ENCODE measurements at regions not wholly inside any gene's neighbourhood (a gene's known extent, or its start where the extent isn't known, plus 50 kb on each side); places are given as distances from the start of the nearest gene placed in this dataset.

GRCh38 chr2:120617055-120617454 is 118.6 kb upstream of the GLI2 start:
- DNase-seq: no peak

- no peak for DNase-seq
These were observed 116.8 kb upstream of the GLI2 start for GRCh38 chr2:120618830-120619229.

GRCh38 chr2:120619579-120619978 is 116.1 kb upstream of the GLI2 start:
- no peak for DNase-seq

GRCh38 chr2:120620025-120620793 is 115.5 kb upstream of the GLI2 start:
- DNase-seq: no peak

- DNase-seq: no peak
These were observed 113.4 kb upstream of the GLI2 start for GRCh38 chr2:120622159-120622869.

- DNase-seq: no peak
These were observed 112.5 kb upstream of the GLI2 start for GRCh38 chr2:120622886-120623753.

- DNase-seq: no peak
These were observed 111.5 kb upstream of the GLI2 start for GRCh38 chr2:120624061-120624737.

- DNase-seq: no peak
These were observed 110.8 kb upstream of the GLI2 start for GRCh38 chr2:120624738-120625446.

- DNase-seq: no peak
These were observed 109.7 kb upstream of the GLI2 start for GRCh38 chr2:120625865-120626560.

GRCh38 chr2:120626566-120626965 is 109.1 kb upstream of the GLI2 start:
- no peak for DNase-seq

GRCh38 chr2:120628248-120628647 is 107.4 kb upstream of the GLI2 start:
- no peak for DNase-seq

GRCh38 chr2:120629241-120629895 is 106.3 kb upstream of the GLI2 start:
- DNase-seq: no peak

GRCh38 chr2:120630031-120630701 is 105.5 kb upstream of the GLI2 start:
- DNase-seq: no peak

- no peak for DNase-seq
These were observed 104.4 kb upstream of the GLI2 start for GRCh38 chr2:120631236-120631635.

- DNase-seq: no peak
These were observed 103.9 kb upstream of the GLI2 start for GRCh38 chr2:120631724-120632123.

- DNase-seq: peak; percentile 68
These were observed 102.6 kb upstream of the GLI2 start for GRCh38 chr2:120632796-120633646.

GRCh38 chr2:120634533-120634932 is 101.1 kb upstream of the GLI2 start:
- no peak for DNase-seq

GRCh38 chr2:120635146-120635545 is 100.5 kb upstream of the GLI2 start:
- DNase-seq: no peak

GRCh38 chr2:120637847-120638246 is 97.8 kb upstream of the GLI2 start:
- no peak for DNase-seq
